HFF-Myc (cell line): ENCODE measurements at regions not wholly inside any gene's neighbourhood (a gene's known extent, or its start where the extent isn't known, plus 50 kb on each side); places are given as distances from the start of the nearest gene placed in this dataset.

ENCODE experiments used
- DNase-seq: peaks from one replicate; pipeline ENCODE4 v3.0.0-alpha.2; 2011; ENCODE audit warnings: low read depth; ENCODE audit errors: extremely low read depth
- H3K4me3 ChIP-seq: replicated peaks from 2 replicates; pipeline ENCODE4 v1.5.1; 2011; ENCODE audit warnings: low read depth, mild to moderate bottlenecking, control low read depth, low read length
- CTCF ChIP-seq: IDR thresholded peaks from 2 replicates; pipeline ENCODE4 v1.5.1; 2012; ENCODE audit warnings: mild to moderate bottlenecking, low read depth, low read length, control low read depth; ENCODE audit errors: missing control alignments

- H3K4me3 ChIP-seq, result no peak overlapping the region
- no peak for DNase-seq
- no peak for TF ChIP-seq CTCF
These were observed 62.2 kb upstream of the SLC22A16 start for GRCh38 chr6:110538416-110539160.

GRCh38 chr6:110537208-110538123 is 61.1 kb upstream of the SLC22A16 start:
- H3K4me3 ChIP-seq, result no peak overlapping the region
- peak; percentile 84 for DNase-seq
- no peak for TF ChIP-seq CTCF

- no peak overlapping the region for H3K4me3 ChIP-seq
- no peak for DNase-seq
- TF ChIP-seq CTCF, result no peak
These were observed 58.5 kb upstream of the SLC22A16 start for GRCh38 chr6:110534731-110535492.

GRCh38 chr6:110532431-110532830 is 56.0 kb upstream of the SLC22A16 start:
- TF ChIP-seq CTCF, result no peak
- H3K4me3 ChIP-seq, result no peak overlapping the region
- DNase-seq, result no peak

- no peak overlapping the region for H3K4me3 ChIP-seq
- no peak for DNase-seq
- no peak for TF ChIP-seq CTCF
These were observed 54.3 kb upstream of the SLC22A16 start for GRCh38 chr6:110530671-110531070.

GRCh38 chr6:110529907-110530306 is 53.5 kb upstream of the SLC22A16 start:
- DNase-seq, result no peak
- TF ChIP-seq CTCF, result no peak
- H3K4me3 ChIP-seq, result no peak overlapping the region
